Activated gamma-delta T cell treated with anti-CD3 and anti-CD28 coated beads, Interleukin-2, amount 50 U/mL, for 16 hours (primary cell): ENCODE measurements at regions not wholly inside any gene's neighbourhood (a gene's known extent, or its start where the extent isn't known, plus 50 kb on each side); places are given as distances from the start of the nearest gene placed in this dataset.
"Not testable (repeated sequence)": the region's sequence is repeated elsewhere in the genome, so short reads cannot be mapped to it uniquely, and the experiment has no call there.

ENCODE experiments used
- DNase-seq: peaks from one replicate; pipeline ENCODE4 v3.0.0-alpha.2; 2020; ENCODE audit warnings: low read depth

DNA sequence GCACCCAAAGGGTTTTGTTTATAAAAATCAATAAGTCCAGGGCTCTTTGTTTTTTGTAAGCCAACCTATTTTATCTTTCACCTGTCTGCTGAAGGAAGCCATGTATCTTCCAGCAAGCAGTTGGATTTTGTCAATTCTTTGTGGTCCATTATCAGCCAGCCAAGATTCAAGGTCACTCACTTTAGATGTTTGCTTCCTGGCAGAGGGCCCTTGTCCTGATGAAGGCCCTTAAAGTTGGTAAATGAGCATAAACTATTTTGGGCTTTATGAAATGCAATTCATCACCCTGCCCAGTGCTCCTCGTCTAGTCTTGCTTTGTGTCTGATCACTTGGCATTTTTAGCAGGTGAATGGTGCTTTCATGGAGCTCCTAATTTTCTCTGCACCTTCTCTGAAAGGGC is 1004.2 kb downstream of the GRID1 start:
- DNase-seq = no peak

DNA sequence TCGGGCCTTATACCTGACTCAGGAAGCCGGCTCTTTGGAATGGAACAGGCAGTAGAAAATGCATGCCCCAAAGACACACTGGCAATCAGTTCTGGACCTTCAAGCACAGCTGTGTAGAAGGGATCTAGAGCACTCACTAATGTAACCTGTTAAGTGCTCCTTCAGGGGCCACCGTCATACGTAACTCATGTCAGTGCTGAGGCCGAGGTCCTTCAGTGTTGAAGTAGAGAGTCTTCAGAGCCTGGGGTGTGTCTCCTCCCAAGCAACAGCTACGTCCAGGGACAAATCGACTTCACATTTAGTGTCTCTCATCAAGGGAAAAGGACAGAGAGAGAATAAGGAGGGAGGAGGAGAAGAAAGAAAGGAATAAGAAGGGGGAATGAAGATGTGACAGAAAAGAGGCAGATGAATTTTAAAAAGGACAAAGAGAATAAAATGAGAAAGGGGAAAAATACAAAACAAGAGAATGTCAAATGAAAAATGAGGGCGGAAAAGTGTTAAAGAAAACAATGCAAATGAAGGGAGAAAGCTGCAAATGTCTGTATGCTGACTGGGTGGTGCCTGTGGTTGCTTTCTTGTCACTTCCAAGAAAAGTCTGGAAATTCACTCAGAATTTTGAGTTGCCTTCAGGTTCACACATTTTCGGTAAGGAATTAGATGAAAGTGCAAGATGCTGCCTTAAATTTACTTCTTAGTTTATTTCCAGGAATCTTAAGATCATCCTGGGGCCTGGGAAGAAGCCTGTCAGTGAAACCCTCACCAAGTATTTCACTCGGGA is 989.4 kb downstream of the GRID1 start:
- no peak for DNase-seq

GRCh38 chr10:85379338-85379737 is 987.3 kb downstream of the GRID1 start:
- DNase-seq = no peak

GRCh38 chr10:85400981-85401695 is 965.5 kb downstream of the GRID1 start:
- no peak for DNase-seq

GRCh38 chr10:85402541-85402940 is 964.1 kb downstream of the GRID1 start:
- DNase-seq = no peak

GRCh38 chr10:85407088-85407487 is 959.5 kb downstream of the GRID1 start:
- no peak for DNase-seq

DNA sequence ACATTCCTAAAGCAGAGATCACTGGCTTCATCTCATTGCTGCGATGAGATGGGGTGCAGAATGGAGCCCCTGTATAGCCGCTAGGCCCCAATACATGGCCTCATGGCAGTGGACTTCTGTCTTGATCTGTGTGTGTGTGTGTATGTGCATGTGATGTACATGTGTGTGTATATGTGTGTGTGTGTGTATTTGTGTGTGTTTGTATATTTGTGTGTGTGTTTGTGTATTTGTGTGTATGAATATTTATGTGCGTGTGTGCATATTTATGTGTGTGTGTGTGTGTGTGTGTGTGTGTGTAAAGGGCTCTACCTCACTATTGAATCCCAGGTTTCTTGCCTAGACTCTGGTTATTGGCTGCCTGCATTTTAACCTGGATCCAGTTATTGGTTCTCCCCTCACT is 958.2 kb downstream of the GRID1 start:
- no peak for DNase-seq

DNA sequence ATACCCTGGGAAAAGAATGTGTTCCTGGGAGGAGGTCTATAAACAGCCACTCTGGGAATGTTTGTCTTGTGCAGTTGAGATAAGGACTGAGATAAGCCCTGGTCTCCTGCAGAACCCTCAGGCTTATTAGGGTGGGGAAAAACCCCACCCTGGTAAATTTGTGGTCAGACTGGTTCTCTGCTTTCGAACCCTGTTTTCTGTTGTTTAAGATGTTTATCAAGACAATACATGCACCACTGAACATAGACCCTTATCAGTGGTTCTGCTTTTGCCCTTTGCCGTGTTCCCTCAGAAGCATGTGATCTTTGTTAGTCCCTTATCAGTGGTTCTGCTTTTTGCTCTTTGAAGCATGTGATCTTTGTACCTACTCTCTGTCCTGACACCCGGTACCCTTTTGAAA is 956.0 kb downstream of the GRID1 start:
- not testable (repeated sequence) for DNase-seq

DNA sequence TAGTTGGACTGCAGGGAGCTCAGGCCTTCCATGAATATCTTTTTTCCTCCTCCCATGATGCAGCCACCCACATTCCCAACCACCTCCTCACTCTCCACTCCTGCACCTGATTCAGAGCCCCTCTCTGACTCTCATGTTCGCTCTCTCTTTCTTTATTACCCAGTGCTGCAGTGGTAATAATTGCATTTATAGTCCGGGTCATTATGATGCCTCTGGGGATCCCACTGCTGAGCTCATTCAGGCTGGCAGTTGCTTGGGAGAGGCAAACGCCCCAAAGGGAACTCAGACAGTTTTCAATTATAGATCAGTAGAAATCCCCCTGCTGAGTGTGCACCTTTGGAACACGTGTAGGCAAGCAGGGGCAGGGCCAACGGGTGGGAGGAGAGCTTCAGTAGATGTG is 953.0 kb downstream of the GRID1 start:
- no peak for DNase-seq

DNA sequence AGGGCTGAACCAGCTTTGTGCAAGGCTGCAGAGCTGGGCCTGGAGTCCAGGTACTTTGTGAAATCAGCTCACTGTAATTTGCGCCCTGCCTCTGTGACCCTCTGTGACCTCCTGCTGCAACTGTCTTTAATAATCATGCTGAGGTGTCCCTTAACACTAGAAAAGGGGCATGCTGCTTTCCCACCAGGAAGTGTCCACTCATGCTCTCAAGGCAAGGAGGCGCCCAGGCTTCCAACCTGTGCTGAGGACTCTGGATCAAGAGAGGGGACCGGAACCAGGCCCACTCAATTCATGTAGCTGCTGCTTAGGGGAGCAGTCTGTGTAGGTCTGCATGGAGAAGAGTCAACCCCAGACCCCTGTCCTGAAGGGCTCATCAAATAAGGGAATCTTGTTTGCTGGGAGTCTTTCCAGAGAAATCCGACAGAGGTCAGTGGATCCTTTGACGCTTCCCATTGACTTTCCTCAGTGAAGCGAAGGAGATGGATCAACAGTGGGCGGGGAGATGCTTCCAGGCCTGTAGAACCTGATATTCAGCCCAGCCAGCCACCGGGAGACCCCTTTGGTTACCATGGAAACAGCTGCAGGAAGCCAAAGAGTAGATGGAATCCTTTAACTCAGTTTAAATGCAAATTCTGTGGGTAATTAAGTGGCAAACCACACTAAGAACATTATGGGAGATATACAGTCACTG is 945.9 kb downstream of the GRID1 start:
- no peak for DNase-seq

DNA sequence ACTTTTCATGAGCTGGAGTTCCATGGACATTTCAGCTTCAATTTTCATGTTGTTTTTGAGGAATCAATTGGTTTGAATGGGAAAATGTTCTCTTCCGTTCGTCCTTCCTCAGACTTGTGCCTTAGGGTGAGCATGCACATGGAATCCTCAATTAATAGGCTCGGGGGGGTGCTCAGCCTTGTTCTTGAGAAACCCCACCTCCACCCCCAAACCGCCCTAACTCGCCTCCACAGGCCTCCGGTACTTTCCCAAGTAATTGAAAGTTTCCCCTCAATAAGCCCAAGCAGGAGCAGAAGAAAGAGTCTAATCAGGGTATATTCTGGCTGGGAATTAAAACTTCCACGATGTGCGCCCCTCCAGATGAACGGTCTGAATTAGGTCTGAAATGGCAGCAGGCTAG is 945.2 kb downstream of the GRID1 start:
- DNase-seq = no peak

GRCh38 chr10:85429126-85429525 is 937.5 kb downstream of the GRID1 start:
- no peak for DNase-seq

DNA sequence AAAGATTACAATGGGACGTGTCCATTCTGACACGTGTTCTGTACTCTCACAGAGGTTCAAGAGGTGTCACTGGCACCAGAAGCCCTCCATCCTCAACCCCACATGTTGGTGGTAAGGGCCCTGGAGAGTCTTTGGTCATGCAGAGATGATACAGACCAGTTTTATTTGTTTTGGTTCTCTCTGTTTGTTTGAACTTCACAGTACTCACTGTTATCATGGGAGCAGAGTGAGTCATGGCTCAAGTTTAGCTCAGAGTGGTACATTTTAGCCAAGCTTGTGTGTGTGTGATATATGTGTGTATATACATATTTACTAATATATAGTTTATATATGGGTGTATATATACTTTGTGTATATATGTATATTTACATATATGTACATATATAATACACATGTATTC is 935.6 kb downstream of the GRID1 start:
- no peak for DNase-seq

GRCh38 chr10:85433248-85433647 is 933.3 kb downstream of the GRID1 start:
- DNase-seq = no peak

DNA sequence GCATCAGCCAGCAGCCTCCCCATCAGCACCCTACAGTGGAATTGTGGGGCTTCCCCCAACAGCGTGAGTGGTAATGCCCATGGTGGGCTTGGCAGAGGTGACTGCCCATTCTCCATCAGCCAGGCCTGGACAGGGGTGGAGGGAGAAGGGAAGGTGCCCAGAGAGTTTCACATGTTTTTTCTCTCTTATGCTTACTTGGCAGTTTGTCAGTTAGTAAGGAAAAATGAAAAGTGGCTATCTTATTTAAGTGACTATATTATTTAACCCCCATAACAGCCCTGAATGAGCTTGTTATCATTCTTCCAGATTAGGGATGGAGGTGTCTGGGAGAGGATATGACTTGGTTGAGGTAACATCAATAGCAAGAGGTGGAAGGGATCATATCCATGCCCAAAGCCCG is 921.7 kb downstream of the GRID1 start:
- no peak for DNase-seq

DNA sequence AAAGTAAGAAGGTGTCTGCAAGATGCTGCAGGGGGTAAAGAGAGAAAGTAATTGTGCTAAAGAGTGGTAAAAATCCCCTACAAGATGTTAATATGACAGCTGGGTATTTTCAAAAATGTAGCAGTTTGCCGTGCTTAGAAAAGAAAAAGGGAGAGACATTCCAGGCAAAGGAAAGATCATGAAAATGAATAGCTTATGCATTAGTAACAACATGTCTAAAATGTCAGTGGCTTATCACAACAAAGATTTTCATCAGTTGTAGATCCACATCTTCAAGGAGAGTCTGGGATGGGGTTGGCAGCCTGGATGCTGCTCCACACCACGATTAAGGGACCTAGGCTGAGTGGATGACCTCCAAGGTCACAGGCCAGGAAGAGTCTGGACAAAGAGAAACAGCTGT is 920.9 kb downstream of the GRID1 start:
- DNase-seq = no peak

DNA sequence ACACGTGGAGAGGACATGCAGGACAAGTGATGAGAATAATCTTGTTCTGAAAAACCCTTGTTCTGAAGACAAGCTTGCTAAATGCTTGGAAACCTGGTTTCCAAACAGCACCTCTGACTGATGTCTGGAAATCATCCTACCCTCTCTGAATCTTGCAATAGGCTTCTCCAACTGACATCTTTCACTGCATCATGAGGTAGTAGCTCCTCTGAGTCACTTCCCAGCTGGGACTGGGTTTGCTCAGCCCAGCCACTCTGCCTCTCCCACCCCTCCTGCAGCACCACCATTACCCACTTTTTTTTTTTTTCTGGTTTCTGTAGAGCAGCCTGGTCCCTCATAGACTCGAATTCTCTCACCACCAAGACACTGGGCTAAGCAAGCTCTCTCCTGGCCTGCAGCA is 919.8 kb downstream of the GRID1 start:
- no peak for DNase-seq

DNA sequence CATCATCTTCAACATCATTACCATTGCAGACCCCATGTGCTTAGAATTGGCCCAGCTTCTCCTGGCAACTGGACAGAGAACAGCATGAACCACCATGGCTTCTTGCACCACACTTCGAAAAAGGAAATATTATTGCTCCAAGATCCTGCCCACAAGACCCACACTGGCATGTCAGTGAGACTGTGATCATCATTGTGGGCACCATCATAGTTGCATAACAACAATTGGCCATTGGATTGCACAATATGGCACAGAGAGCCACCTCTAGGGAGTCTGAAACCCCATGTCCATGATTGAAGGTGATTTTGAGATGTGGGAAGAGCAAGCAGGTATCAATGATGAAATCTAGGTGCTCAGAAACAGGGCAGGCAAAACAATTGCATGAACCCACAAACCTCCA is 918.9 kb downstream of the GRID1 start:
- DNase-seq = no peak

- DNase-seq = no peak
These were observed 917.9 kb downstream of the GRID1 start for GRCh38 chr10:85448716-85449115.

- no peak for DNase-seq
These were observed 912.2 kb downstream of the GRID1 start for GRCh38 chr10:85454386-85454785.

DNA sequence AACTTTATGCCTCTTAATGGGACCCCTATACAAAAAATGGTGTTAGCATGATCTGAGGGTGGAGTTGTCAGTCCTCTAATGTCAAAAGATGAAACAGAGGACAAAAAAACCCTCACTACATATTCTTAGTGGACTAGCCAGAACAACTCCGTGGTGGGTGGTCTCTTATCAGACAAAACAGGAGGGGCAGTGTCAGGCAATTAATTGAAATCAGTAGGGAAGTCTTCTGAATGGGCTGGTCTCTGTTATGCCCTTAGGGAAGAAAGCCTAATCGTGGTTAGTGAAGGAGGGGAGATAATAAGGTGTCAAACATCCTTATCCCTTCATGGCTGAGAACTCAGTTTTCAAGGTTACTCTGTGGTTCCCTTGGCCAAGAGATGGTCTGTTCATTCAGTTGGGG is 909.4 kb downstream of the GRID1 start:
- no peak for DNase-seq

DNA sequence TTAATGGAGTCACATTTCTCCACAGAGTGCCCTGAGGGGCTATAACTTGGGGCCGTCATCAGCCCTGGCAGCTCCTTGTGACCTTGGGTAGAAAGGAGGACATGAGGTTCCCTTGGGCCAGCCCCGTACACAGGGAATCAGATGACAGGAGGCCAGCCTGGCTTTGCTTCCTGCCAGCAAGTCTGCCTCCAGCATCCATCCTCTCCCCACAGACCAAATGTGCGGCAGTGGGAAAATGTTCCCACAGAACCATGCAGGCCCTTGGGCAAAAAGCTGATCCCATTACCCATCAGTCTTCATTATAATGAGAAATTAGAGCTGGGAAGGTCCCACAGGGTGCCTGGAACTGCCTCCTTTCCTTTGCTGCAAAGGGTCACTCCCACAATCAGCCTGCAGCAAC is 908.3 kb downstream of the GRID1 start:
- DNase-seq = no peak

DNA sequence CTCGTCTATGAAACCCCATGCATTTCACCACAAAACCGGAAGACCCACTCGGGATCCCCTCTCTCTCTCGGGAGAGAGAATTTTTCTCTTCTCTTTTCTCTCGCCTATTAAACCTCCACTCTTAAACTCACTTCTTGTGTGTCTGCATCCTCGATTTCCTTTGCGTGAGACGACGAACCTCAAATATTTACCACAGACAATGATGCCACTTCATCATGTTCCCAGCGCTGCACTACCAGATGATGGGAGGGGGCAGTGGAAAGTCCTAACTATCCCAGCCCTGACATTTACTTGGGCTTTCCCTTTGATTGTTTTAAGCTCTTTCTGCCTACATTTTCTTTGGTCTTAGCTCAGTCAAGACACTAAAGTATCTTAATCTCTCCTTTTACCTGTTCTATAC is 906.7 kb downstream of the GRID1 start:
- DNase-seq = no peak
